Aorta (tissue), 5 donors: ENCODE measurements at regions not wholly inside any gene's neighbourhood (a gene's known extent, or its start where the extent isn't known, plus 50 kb on each side); places are given as distances from the start of the nearest gene placed in this dataset.

Source experiments
- ATAC-seq: fragments of 200-7000 bp; cut with Tn5 transposase; one replicate; pipeline ENCODE4 v1.9.1; 2022; ENCODE audit warnings: moderate library complexity; ENCODE audit not compliant: low FRiP score
- DNase-seq, 2 donors: peaks; one replicate each; pipeline ENCODE4 v3.0.0-alpha.2; 2020
- H3K27ac ChIP-seq, 2 donors: one replicate each; pipeline ENCODE4 v1.5.1; 2013; ENCODE audit warnings: low read length in 2 of 2, mild to moderate bottlenecking in 2 of 2, moderate library complexity in 2 of 2, control low read depth in 1 of 2, inconsistent platforms in 1 of 2, low read depth in 1 of 2
- H3K27me3 ChIP-seq, 2 donors: one replicate each; pipeline ENCODE4 v1.6.1; 2013; ENCODE audit warnings: control low read depth in 1 of 2, low read length in 1 of 2, mild to moderate bottlenecking in 1 of 2, moderate library complexity in 1 of 2; ENCODE audit not compliant: insufficient read depth in 2 of 2, control insufficient read depth in 1 of 2
- H3K36me3 ChIP-seq, 2 donors: one replicate each; pipeline ENCODE4 v1.6.1; 2013; ENCODE audit warnings: control low read depth in 1 of 2, low read length in 1 of 2, mild to moderate bottlenecking in 1 of 2; ENCODE audit not compliant: insufficient read depth in 2 of 2, control insufficient read depth in 1 of 2
- H3K4me1 ChIP-seq, 2 donors: one replicate each; pipeline ENCODE4 v1.6.1; 2013; ENCODE audit warnings: low read length in 2 of 2, control low read depth in 1 of 2, mild to moderate bottlenecking in 1 of 2, moderate library complexity in 1 of 2; ENCODE audit not compliant: insufficient read depth in 2 of 2, control insufficient read depth in 1 of 2
- H3K4me3 ChIP-seq, 2 donors: one replicate each; pipeline ENCODE4 v1.5.1; 2013; ENCODE audit warnings: low read length in 2 of 2, control low read depth in 1 of 2, mild to moderate bottlenecking in 1 of 2
- H3K9me3 ChIP-seq: one replicate; pipeline ENCODE4 v1.6.1; 2013; ENCODE audit warnings: mild to moderate bottlenecking, low read length; ENCODE audit not compliant: control insufficient read depth
- WGBS, 2 donors: extraction: QIAGEN DNeasy Blood & Tissue Kit; methylation state at CpG; one replicate each; pipeline ENCODE4 v1.1.7; 2013; 5-methylcytosine and 5-hydroxymethylcytosine counted together
- intact Hi-C, 2 donors: fragments of 100-400 bp; cut with DNase I; formaldehyde crosslinking; loops; one replicate each; pipeline versions ENCODE4 v1.14.2 to v1.15.0; 2022
- donor health status: healthy with polysubstance abuse.
- donor health status: Bipolar disorder and iron deficiency.
- donor health status: DM: no; HTN: no; CAD: no.
- donor health status: DM: no; HTN: no; CAD: no.
- donor health status: DM: yes; HTN: yes; CAD: no.

DNA sequence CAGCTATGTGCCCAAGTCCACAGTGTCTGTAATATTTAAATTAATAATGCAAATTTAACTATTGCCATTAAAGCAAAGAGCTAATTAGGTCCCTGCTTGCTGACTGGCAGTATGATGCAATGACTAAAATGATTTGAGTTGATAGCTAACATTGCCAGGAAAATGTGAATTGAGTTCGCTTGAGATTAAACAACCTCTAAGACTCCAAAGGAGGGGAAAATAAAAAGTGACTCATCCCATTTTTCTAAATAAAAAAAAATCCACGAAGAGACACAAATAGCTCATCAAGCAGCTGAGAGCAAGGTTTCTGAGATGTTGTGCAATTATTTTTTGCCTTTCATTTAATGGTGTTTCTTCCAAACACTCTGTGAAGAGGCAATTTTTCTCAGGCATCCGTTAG is 413.0 kb downstream of the MTX2 start:
- no peaks in the 10 kb centered on the region for H3K36me3 ChIP-seq
- no peak for DNase-seq
- no peaks in the 10 kb centered on the region for H3K27me3 ChIP-seq
- 29 to 31% methylated on average over 3 of the region's 3 CpGs for WGBS, 2 donors
- H3K9me3 ChIP-seq: no peaks in the 10 kb centered on the region
- intact Hi-C loops: no loop called here
- no peak overlapping the region for H3K4me3 ChIP-seq
- no peak overlapping the region for H3K27ac ChIP-seq
- no peaks in the 10 kb centered on the region for H3K4me1 ChIP-seq
- ATAC-seq: peak; percentile 69

DNA sequence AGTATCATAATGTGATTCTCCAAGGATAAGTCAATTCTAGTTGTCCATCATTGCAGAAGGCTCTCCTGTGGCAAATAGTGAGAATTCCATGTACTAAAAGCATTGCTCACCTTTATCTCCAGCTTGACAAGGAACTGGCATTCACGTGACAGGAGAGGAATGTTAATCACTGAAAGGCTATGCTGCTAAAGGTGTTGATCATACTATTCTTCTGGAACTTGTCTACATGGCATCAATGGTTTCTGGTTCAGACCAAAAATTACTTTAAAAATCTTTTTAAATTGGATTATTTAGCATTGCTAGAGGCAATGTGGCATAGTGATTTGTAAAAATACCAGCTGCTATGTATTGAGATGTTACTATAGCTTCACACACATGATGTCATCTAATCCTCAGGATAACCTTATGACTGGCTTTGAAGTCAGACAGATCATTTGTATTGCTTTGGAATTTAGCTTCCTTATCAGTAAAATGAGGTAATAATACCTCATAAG is 414.4 kb downstream of the MTX2 start:
- ATAC-seq (no peak), DNase-seq (no peak)
- WGBS, 2 donors: 60 to 64% methylated on average over 1 of the region's 1 CpG
- no peaks in the 10 kb centered on the region for H3K36me3 ChIP-seq
- no peaks in the 10 kb centered on the region for H3K4me1 ChIP-seq
- intact Hi-C loops: no loop called here
- H3K9me3 ChIP-seq: no peaks in the 10 kb centered on the region
- no peaks in the 10 kb centered on the region for H3K27me3 ChIP-seq
- no peak overlapping the region for H3K4me3 ChIP-seq
- H3K27ac ChIP-seq: no peak overlapping the region

DNA sequence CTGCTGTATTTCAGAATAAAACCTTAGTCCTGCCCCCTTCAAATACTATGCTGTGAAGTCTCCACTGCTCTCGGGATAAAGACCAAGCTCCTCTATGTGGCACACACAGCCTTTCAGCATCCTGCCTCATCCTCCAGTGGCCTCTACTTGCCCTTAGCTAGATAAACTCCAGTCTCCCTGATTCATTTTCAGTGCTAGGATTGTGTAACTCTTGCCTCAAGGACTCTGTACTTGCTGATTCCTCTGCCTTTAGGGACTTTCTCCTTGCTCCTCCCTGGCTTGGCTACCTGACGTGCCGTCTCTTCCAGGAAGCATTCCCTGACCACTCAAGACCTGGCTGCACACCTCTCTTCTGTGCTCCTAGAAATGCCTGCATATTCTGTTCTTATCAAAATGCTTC is 416.7 kb downstream of the MTX2 start:
- Histone ChIP-seq H3K4me3 (no peak overlapping the region), H3K4me1 (peaks cover 0 to 1% of the 10 kb centered on the region in 2 donors), H3K36me3 (no peaks in the 10 kb centered on the region), H3K9me3 (no peaks in the 10 kb centered on the region), H3K27me3 (no peaks in the 10 kb centered on the region), H3K27ac (no peak overlapping the region)
- ATAC-seq (no peak), DNase-seq (no peak)
- intact Hi-C loops: no loop called here
- WGBS, 2 donors: 79 to 80% methylated on average over 3 of the region's 3 CpGs

DNA sequence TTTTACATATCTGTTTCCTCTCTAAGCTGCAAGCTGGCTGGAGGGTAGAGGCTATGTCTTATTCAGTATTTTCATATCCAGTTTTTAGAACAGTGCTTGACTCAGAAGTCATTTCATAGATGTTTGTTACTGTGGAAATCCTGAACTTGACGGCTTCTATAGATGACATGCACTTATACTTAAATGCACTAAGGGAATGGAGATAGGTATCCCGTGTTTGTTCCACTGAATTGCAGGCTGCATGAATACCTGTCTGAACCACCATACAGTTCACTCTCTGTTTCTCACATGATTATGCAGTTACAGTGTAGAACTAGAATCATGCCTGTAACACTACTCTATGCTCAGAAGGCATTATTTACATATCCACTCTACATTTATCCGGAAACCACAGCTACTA is 417.1 kb downstream of the MTX2 start:
- Histone ChIP-seq H3K4me1 (peaks cover 0 to 1% of the 10 kb centered on the region in 2 donors), H3K27ac (no peak overlapping the region), H3K36me3 (no peaks in the 10 kb centered on the region), H3K4me3 (no peak overlapping the region), H3K27me3 (no peaks in the 10 kb centered on the region), H3K9me3 (no peaks in the 10 kb centered on the region)
- intact Hi-C loops: no loop called here
- no peak for ATAC-seq
- DNase-seq: no peak
- 80 to 87% methylated on average over 3 of the region's 3 CpGs for WGBS, 2 donors

DNA sequence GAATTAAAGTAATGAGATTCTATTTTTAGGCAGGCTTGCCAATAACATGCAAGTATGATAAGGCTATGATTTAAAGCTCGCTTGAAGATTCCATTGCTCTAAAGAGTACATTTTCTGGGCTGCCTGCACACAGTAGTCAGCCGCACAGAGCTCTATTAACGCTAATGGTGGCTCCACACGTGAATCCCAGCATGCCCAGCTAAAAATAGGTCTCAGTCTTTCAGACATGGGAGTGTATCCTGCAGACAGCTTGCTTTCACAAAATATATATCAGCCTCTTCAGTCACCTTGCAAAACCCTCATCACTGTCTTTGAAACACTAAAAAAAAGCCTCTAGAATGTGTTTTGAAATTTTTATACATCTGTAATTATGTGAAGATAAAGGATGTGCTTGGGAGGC is 418.1 kb downstream of the MTX2 start:
- ATAC-seq (no peak), DNase-seq (no peak)
- Histone ChIP-seq H3K4me3 (no peak overlapping the region), H3K27me3 (no peaks in the 10 kb centered on the region), H3K9me3 (no peaks in the 10 kb centered on the region), H3K36me3 (no peaks in the 10 kb centered on the region), H3K27ac (no peak overlapping the region), H3K4me1 (peaks cover 0 to 1% of the 10 kb centered on the region in 2 donors)
- WGBS, 2 donors: 65 to 70% methylated on average over 4 of the region's 4 CpGs
- intact Hi-C loops: no loop called here

DNA sequence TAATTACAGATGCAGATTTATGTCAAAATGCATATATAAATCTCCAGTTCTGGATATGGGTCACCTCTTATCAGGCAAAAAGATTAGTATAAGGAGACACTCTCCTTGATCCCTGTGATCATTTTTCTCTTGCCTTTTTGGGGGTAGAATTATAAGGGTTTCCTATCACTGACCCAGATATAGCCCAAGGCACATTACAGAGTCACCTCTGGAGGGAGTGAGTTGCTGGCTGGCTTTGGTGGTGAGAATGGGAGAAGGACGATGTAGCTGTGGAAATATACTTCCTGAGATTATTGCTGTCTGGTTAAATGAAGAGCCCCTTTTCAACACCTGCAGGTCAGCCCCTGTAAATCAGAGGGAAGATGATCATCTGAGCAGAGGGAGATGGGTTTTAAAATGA is 418.7 kb downstream of the MTX2 start:
- no peak for DNase-seq
- no peak overlapping the region for H3K27ac ChIP-seq
- peaks cover 0 to 1% of the 10 kb centered on the region in 2 donors for H3K4me1 ChIP-seq
- no peaks in the 10 kb centered on the region for H3K9me3 ChIP-seq
- H3K4me3 ChIP-seq: no peak overlapping the region
- intact Hi-C loops: no loop called here
- H3K36me3 ChIP-seq: no peaks in the 10 kb centered on the region
- WGBS, 2 donors: 85 to 93% methylated on average over 1 of the region's 1 CpG
- no peak for ATAC-seq
- H3K27me3 ChIP-seq: no peaks in the 10 kb centered on the region

DNA sequence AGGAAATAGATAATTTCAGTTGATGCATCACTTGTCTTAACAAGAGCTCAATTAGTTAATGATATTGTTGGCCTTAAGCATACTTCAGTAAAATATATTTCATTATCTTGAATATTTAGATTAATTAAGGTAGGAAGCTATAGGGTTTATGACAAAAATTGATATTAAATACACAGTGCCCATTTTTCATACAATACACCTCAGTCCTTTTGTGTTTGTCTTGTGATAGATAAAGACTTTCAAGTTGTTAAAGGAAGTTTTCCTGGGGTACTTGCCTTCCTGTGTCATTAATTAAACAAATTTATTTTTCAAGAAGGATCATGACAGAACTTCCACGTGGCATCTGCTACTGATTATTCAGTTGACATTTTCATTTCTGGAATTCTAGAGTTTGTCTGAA is 420.5 kb downstream of the MTX2 start:
- intact Hi-C loops: no loop called here
- H3K4me3 ChIP-seq: no peak overlapping the region
- H3K36me3 ChIP-seq: no peaks in the 10 kb centered on the region
- no peaks in the 10 kb centered on the region for H3K27me3 ChIP-seq
- H3K27ac ChIP-seq: no peak overlapping the region
- DNase-seq: no peak
- peaks cover 0 to 1% of the 10 kb centered on the region in 2 donors for H3K4me1 ChIP-seq
- ATAC-seq: no peak
- 54 to 59% methylated on average over 1 of the region's 1 CpG for WGBS, 2 donors
- no peaks in the 10 kb centered on the region for H3K9me3 ChIP-seq

DNA sequence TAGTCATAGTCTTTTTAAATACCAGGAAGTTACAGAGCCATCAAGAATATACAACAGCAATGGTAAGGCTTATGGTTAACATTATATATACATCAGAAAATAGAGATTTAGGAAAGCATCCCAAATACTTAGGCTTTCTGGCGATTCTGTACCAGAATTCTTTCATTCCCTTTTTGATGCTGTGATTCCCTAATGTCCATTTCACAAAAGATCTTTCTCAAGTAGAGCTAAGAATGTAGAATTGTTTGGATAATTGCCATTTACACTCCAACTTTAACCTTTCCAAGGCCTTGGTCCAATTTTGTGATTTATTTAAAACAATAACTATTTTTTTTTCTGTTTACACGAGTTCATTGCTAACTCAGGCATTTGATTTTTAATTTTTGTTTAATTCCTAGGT is 422.2 kb downstream of the MTX2 start:
- 64 to 67% methylated on average over 2 of the region's 2 CpGs for WGBS, 2 donors
- Histone ChIP-seq H3K4me1 (peaks cover 0 to 1% of the 10 kb centered on the region in 2 donors), H3K36me3 (no peaks in the 10 kb centered on the region), H3K4me3 (no peak overlapping the region), H3K9me3 (no peaks in the 10 kb centered on the region), H3K27me3 (no peaks in the 10 kb centered on the region), H3K27ac (no peak overlapping the region)
- intact Hi-C loops: no loop called here
- ATAC-seq: no peak
- DNase-seq: no peak

DNA sequence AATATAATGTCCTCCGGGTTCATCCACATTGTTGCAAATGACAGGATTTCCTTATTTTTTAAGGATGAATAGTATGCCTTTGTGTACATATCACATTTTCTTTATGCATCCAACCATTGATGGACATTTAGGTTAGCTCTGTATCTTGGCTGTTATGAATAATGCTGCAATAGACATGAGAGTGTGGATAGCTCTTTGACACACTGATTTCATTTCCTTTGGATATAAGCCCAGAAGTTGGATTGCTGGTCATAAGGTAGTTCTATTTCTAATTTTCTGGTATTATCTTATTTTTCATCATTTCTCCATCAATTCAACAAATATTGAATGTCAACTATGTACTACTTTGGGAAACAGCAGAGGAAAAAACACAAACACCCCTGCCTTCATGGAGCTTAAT is 423.3 kb downstream of the MTX2 start:
- WGBS, 2 donors: 80 to 90% methylated on average over 1 of the region's 1 CpG
- intact Hi-C loops: no loop called here

More for the DNA sequence above, 423.3 kb downstream of the MTX2 start:
- Histone ChIP-seq H3K9me3 (no peaks in the 10 kb centered on the region), H3K4me1 (peaks cover 0 to 1% of the 10 kb centered on the region in 2 donors), H3K27me3 (no peaks in the 10 kb centered on the region), H3K4me3 (no peak overlapping the region), H3K36me3 (no peaks in the 10 kb centered on the region), H3K27ac (no peak overlapping the region)
- DNase-seq (no peak), ATAC-seq (no peak)
